HG03095 (cell line): ENCODE measurements at regions not wholly inside any gene's neighbourhood (a gene's known extent, or its start where the extent isn't known, plus 50 kb on each side); places are given as distances from the start of the nearest gene placed in this dataset.

Experiments used
- ATAC-seq: cut with Tn5 transposase; IDR thresholded peaks from one replicate; pipeline ENCODE4 v1.9.1; 2021; ENCODE audit warnings: moderate library complexity; ENCODE audit not compliant: unreplicated experiment

- ATAC-seq, result no peak
Measured at GRCh38 chr2:114384441-114384840, 58.0 kb upstream of the DPP10 start.

- no peak for ATAC-seq
Measured at GRCh38 chr2:114389021-114389420, 53.4 kb upstream of the DPP10 start.
